HS-5 (cell line): ENCODE measurements at regions not wholly inside any gene's neighbourhood (a gene's known extent, or its start where the extent isn't known, plus 50 kb on each side); places are given as distances from the start of the nearest gene placed in this dataset.

Experiments
- DNase-seq: peaks from one replicate; pipeline ENCODE4 v3.0.0-alpha.2; 2012; ENCODE audit warnings: low read depth

- DNase-seq, result no peak
Measured at GRCh38 chr2:200054681-200055468, 99.5 kb downstream of the MAIP1 start.

DNA sequence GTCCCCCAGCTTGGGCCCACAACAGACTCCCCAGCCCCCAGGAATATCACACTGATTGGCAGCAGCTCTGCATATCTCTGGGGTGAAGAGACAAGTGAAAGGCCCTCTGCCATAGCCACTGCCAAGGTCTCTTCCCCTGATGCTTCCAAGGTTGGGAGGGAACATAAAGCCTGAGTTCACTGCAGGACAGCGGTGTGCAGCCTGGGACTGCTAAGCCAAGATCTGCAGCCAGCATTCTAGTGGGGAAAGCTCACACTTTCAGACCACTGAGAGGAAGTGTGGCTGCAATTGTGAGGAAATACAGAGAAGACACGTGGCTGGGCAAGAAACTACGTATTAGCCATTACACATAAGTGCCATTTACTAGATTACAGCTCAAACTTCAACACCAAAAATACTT is 100.7 kb downstream of the MAIP1 start:
- no peak for DNase-seq

DNA sequence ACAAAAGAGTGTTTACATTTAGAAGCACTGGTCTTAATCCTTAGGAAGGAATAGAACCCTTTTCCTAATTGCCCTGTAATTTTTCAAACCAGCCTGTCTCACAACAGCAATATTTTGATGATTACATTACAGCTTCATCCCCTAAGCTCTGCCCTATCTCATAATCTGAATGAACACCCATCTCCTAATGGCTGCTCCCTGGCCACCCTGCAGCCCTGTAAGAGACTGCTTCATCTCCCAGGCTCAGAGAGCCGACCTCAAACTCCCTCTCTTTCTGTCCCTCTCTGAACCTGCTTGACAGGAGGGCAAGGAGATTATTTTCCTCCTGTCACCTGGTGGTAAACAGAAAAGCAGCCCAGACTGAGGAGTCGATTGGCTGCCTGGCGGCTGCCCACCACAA is 107.8 kb downstream of the MAIP1 start:
- DNase-seq, result no peak

DNA sequence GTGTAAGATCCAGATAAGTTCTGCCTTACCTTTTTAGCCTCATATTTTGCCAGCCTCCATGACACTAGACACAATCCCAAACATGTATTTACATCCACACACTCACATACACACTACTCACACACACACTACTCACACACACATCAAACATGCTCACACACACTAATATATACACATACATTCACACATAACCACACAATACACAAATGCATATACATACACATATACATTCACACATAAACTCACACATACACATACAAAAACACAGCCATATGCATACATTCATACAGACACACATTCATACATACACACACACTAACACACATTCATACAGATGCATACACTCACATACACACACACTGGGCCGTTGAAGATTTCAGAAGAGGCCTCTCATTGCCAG is 109.5 kb downstream of the MAIP1 start:
- no peak for DNase-seq

GRCh38 chr2:200065477-200065876 is 110.1 kb downstream of the MAIP1 start:
- DNase-seq, result no peak

DNA sequence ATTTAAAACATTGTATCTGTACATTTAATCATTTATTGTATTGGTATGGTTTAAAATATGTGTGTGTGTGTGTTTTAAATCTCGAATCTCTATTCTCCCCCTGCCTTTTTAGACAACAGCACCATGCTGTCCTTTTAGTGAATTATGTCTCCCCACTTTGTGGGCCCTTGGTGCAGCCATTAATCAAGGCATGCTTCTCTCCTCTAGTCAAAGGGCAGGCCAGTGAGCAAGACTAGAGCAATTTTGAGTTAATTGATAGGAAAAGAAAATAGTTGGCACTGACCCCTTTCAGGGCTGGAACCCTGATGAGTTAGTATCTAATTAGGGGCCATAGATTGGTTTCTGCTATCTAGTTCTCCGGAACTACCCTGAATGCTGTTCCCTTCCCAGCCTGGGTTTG is 111.0 kb downstream of the MAIP1 start:
- DNase-seq, result no peak

GRCh38 chr2:200068642-200069041 is 113.3 kb downstream of the MAIP1 start:
- no peak for DNase-seq

- peak; percentile 67 for DNase-seq
Measured at GRCh38 chr2:200077210-200077650, 121.8 kb downstream of the MAIP1 start.

- peak; percentile 76 for DNase-seq
Measured at GRCh38 chr2:200077838-200078237, 122.5 kb downstream of the MAIP1 start.

DNA sequence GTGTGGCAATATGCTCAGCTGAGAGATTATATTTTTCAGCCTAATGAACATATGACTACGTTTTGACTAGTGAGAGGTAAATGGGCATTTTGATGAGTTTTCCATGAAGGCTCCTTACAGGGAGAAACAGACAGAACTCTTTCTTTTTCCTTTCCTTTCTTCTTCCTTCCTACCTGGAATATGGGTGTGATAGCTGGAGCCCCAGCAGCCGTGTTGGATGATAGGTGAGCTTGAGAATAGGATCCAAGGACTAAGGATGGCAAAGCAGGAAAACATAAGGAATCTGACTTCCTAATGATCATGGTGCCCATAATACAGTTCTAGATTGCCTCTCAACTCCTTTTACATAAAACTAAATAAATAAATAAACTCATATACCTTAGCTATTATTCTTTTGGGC is 124.0 kb downstream of the MAIP1 start:
- DNase-seq, result no peak

DNA sequence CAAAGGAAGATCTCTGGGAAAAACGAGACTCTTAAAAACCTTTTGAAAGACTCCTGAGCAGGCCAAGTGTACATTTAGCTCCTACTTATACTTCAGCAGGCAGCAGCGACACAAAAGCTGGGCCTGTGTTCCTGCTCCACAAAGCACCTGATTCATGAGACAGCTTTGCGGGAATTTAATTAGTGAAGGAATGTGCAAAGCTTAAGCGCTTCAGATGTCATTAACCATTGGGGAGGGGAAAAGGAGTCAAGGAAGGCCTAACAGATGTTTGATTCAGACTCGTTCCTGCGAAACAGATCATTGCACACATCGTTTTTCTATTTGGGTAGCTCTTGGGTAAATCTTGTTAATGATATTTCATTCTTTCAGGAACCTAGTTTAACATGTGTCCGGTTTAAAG is 125.9 kb downstream of the MAIP1 start:
- no peak for DNase-seq

DNA sequence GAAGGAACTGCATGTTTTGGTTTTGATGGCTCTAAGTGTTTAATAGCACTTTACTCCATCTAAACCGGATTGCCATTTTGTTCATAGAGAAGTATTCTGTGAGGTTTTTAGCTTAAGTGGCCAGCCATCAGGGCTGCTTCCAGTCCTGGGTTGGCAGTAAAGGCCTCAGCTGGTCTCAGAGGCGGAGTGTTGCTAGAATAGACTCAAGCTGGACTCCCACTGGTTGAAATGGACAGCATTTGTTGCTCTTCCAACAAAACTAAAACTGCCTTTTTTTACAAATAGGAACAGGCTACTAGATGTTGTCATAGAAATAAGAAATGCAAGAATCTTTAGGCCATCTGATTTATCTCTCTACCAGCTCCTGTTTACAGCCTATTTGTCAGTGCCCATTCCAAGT is 126.4 kb downstream of the MAIP1 start:
- DNase-seq, result no peak

DNA sequence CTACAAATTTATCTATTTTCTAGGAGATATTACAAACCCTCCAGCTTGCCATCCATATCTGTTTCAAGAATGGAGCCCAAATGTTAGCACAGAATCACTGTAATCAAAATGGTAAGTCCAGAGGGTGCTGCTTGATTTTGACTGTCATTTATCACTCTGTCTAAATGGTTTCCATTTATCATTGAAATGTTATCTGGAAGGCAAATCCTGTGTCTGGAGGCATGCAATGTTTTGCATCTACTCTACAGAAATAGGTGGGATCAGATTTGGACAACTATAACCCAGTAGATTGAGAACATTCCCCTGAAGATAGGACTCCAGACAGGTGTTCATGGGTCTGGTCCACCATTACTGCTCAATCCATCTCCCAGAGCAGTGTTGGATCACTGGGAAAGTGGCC is 128.7 kb downstream of the MAIP1 start:
- no peak for DNase-seq

- DNase-seq, result no peak
Measured at GRCh38 chr2:200086911-200087310, 131.5 kb downstream of the MAIP1 start.

- no peak for DNase-seq
Measured at GRCh38 chr2:200087451-200087850, 132.1 kb downstream of the MAIP1 start.

DNA sequence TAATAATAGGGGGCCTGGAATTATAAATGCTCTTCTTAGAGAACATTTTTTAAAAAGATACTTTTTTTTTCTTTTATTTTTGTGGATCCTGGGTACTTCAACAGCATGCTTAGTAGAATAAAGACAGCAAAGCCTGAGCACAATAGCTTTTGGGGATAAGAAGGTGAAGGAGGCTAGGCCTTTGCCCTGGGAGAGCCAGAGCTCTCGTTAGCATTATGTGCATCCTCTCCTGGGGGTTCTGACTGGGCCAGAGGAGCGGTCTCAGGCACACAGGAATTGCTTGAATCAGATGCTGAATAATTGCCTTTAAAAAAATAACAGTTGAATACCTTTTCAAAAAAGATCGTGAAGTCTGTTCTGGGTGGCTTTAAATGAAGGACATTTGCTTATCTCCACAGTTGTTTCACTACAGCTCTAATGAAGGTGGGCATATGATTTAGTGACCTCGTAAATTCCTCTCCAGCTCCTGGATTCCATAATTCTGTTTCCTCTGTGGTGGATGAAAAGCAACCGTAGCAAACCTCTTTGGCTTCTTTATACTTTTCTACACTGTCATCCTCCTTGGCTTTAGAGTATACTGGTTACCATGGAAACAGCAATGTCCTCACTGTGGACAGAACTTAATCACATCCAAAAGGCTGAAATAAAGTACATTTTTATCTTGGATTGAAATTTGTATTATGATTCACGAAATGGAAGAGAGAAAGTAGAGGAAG is 133.8 kb downstream of the MAIP1 start:
- no peak for DNase-seq

GRCh38 chr2:200089756-200090109 is 134.4 kb downstream of the MAIP1 start:
- no peak for DNase-seq

DNA sequence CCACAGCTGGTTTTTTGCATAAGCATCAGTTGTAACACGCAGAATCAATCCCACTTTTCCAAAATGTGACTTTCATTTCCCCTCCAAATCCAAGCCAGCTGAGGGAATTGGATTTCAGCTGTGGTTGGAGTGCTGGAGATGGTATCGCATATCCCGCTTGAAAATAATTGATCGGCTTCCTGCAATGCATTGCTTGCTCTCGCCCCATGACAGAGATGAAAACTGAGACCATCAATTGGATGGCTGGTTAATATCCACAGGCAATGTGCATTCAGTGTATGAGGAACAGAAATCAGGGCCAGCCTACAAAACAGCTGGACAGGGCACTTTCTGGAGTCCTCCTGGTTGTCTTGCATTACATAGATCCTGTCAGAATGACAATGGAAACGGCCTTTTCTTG is 135.3 kb downstream of the MAIP1 start:
- DNase-seq, result no peak

DNA sequence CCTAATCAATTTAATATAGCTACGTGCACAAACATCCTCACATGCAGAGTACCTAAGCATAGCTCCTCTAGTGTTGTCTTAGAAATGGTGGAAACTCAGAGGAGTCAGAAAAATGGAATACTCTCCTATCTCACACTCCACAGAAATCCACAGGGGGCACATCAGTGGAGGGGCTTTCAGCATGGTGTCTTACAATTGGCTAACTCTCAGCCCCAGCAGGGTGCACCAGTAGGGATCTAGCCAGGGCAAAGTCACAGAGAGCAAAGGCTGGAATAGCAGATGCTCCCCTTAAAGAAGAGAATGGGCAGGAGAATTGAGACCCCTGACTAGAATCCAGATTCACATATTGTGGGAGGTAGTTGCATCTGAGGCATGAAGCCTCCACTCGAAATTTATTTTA is 135.7 kb downstream of the MAIP1 start:
- DNase-seq, result no peak

GRCh38 chr2:200092235-200092634 is 136.9 kb downstream of the MAIP1 start:
- no peak for DNase-seq

DNA sequence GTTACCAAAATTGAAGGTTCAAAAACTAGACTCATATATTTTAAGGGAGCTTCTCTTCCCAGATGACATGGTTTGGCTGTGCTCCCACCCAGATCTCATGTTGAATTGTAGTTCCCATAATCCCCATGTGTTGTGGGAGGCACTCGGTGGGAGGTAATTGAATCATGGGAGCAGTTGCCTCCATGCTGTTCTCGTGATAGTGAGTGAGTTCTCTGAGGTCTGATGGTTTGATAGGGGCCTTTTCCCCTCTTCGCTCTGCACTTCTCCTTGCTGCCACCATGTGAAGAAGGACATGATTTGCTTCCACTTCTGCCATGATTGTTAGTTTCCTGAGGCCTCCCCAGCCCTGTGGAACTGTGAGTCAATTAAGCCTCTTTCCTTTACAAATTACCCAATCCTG is 140.1 kb downstream of the MAIP1 start:
- no peak for DNase-seq

DNA sequence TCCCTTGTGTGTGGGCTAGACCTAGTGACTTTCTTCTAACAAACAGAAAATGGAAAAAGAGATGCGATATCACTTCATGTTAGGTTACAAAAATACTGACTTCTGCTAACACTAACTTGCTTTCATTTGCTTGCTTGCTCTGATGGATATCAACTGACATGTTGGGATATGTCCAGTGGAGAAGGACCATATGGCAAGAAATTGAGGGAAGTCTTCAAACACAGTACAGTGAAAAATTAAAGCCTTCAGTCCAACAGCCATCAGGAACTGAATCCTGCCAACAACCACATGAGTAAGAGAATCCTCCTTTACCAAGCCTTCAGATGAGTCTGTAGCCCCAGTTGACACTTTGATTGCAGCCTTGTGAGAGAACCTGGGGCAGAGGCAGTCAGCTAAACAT is 143.9 kb downstream of the MAIP1 start:
- no peak for DNase-seq

DNA sequence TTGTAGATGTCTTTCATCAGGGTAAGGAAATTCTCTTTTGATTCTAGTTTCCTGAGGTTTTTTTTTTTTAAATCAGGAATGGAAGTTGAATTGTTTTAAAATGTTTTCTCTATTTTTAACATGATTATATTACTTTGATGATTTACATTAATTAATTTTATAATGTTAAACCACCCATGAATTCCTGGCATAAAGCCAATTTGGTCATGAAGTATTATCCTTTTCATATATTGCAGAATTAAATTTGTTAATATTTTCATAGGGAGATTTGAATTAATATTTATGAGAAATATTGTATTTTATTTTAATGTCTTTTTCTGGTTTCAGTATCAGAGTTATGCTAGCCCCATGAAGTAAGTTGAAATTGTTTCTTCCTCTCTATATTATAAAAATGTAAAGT is 144.6 kb downstream of the MAIP1 start:
- no peak for DNase-seq

GRCh38 chr2:200101922-200102321 is 146.5 kb downstream of the MAIP1 start:
- no peak for DNase-seq
